ENCODE measurements at regions not wholly inside any gene's neighbourhood (a gene's known extent, or its start where the extent isn't known, plus 50 kb on each side); places are given as distances from the start of the nearest gene placed in this dataset.

DNA sequence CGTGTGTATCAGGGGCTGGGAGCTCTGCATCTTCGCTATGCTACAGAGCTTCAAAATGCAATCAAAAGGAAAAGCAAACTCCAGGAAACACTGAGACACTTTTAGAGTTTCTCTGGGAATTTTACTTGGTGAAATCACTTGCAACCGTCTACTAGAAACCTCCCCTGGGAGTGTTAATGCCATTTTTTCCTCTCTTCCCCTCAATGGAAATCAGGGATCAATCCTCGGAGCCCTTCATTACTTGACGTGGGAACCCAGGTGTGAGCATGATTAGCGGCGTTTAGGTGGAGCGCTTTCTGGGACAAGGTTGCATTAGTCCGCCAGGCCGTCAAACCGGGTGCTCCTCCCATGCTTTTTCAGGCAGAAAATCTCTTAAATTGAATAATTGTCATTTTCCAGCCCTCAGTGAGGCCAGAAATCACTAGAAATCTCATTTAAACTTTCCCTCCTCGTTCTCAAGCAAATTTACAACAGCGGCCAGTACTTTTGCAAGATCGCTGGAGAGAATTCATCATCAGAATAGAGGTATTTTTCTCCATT is 191.3 kb downstream of the IRX1 start:
- H3K27me3 ChIP-seq = no peaks in the 10 kb centered on the region
- no peak overlapping the region for H3K9ac ChIP-seq
- no peaks in the 10 kb centered on the region for H3K4me1 ChIP-seq
- H3K36me3 ChIP-seq = no peaks in the 10 kb centered on the region
- TF ChIP-seq Cebpa-rat (IDR thresholded peaks at IDR 0.05) = no peak
- H3K4me3 ChIP-seq = no peak overlapping the region
- H3K9me3 ChIP-seq (replicated peaks in 1 of 11) = no peaks in the 10 kb centered on the region
- no peak overlapping the region for H3K4me2 ChIP-seq
- H4K20me1 ChIP-seq = no peaks in the 10 kb centered on the region
- H3K27ac ChIP-seq = no peak overlapping the region

DNA sequence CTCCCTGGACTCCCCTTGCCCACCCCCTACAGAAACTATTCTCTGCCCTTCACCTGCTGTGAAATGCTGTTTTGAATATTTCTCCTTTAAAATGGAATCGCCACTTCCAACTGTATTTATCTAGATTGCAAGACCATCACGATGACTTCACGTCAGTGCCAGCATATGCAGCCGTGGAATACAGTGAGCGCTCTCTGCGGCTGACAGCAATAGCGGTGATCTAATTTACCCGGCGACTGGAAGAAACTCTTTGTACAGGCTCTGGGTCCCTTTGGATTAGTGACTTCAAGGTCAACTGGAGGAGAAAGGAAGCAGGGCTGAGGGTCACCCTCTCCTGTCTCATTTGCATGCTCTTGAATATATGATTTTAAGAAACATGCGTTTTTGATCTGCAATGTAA is 192.0 kb downstream of the IRX1 start:
- Histone ChIP-seq H3K4me2 (no peak overlapping the region), H4K20me1 (no peaks in the 10 kb centered on the region), H3K27ac (no peak overlapping the region), H3K9ac (no peak overlapping the region), H3K9me3 (replicated peaks in 1 of 11) (no peaks in the 10 kb centered on the region), H3K27me3 (no peaks in the 10 kb centered on the region), H3K4me1 (no peaks in the 10 kb centered on the region), H3K4me3 (no peak overlapping the region), H3K36me3 (no peaks in the 10 kb centered on the region)
- no peak for TF ChIP-seq Cebpa-rat (IDR thresholded peaks at IDR 0.05)

DNA sequence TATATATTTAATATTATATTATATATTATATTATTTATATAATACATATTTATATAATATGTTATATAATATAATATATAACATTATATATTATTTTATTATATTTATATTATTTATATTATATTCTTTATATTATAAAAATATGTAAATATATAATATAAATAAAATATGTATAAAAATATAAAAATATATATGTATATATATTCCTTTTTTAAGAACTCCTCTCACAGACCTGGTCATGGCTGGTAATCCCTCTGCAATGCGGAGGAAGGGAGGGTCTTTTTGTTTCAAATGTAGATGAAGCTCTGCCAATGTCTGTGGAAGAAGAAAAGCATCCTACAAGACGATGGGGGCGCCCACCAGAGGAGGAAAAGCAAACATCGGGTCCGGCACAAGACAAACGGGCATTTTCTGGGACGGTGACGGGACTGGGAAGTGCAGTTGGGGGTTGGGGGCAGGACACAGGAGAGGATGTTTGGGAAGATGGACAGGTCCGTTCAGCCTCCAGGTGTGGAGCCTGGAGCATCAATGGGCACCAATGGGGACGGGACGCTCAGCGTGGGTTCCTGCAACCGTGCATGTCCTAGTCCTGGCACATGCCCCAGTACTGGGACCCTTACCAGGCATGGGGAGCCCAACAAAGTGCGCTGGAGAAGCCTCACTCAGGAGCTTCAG is 194.0 kb downstream of the IRX1 start:
- Histone ChIP-seq H3K27me3 (no peaks in the 10 kb centered on the region), H3K4me2 (no peak overlapping the region), H3K9ac (no peak overlapping the region), H4K20me1 (no peaks in the 10 kb centered on the region), H3K4me1 (no peaks in the 10 kb centered on the region), H3K36me3 (no peaks in the 10 kb centered on the region), H3K9me3 (replicated peaks in 1 of 11) (peaks cover 5 to 10% (median 8%) of the 10 kb centered on the region in 11 experiments; a peak in 18 of 22 replicates), H3K4me3 (no peak overlapping the region), H3K27ac (no peak overlapping the region)
- TF ChIP-seq Cebpa-rat (IDR thresholded peaks at IDR 0.05) = no peak

DNA sequence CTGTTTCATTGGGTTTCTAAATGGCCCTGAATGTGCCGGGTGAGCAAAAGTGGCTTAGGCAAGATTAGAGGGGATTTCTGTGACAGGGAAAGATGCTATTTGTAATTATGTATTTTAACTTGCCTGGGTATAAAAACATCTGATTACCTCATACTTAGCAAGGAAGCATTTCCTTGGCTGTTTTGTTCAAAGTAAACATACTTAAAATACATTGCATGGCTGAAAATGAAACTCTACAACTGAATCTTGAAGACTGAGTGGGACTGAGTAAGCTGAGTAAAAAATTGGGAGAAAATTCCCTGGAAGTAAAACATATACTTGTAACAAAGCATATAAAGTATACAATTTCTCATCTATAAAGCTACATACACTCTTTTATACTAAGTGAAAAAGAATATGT is 197.5 kb downstream of the IRX1 start:
- no peak overlapping the region for H3K27ac ChIP-seq
- H3K9me3 ChIP-seq (replicated peaks in 1 of 11) = peaks cover 6 to 25% (median 13%) of the 10 kb centered on the region in 11 experiments; a peak in 18 of 22 replicates
- TF ChIP-seq Cebpa-rat (IDR thresholded peaks at IDR 0.05) = no peak
- H3K4me1 ChIP-seq = no peaks in the 10 kb centered on the region
- H4K20me1 ChIP-seq = no peaks in the 10 kb centered on the region
- no peak overlapping the region for H3K4me2 ChIP-seq
- H3K9ac ChIP-seq = no peak overlapping the region
- H3K4me3 ChIP-seq = no peak overlapping the region
- no peaks in the 10 kb centered on the region for H3K36me3 ChIP-seq
- no peaks in the 10 kb centered on the region for H3K27me3 ChIP-seq

DNA sequence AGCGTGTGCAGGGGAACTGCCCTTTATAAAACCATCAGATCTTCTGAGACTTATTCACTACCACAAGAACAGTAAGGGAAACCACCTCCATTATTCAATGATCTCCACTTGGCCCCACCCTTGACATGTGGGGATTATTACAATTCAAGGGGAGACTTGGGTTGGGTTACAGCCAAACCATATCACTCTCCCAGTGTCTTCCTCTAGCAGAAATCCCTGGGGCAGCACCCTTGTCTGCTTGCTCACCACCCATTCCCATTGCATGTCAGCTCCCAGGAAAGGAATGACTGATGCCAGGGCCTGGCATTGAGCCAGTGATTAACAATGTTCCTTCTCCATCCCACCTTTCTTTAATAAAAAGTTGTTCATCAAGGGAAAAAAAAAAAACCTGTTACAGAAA is 199.0 kb downstream of the IRX1 start:
- Histone ChIP-seq H3K27me3 (no peaks in the 10 kb centered on the region), H3K36me3 (no peaks in the 10 kb centered on the region), H3K4me3 (no peak overlapping the region), H3K9me3 (replicated peaks in 1 of 11) (peaks cover 6 to 25% (median 14%) of the 10 kb centered on the region in 11 experiments; a peak in 20 of 22 replicates), H4K20me1 (no peaks in the 10 kb centered on the region), H3K4me2 (no peak overlapping the region), H3K9ac (no peak overlapping the region), H3K27ac (no peak overlapping the region), H3K4me1 (no peaks in the 10 kb centered on the region)
- TF ChIP-seq Cebpa-rat (IDR thresholded peaks at IDR 0.05) = no peak

DNA sequence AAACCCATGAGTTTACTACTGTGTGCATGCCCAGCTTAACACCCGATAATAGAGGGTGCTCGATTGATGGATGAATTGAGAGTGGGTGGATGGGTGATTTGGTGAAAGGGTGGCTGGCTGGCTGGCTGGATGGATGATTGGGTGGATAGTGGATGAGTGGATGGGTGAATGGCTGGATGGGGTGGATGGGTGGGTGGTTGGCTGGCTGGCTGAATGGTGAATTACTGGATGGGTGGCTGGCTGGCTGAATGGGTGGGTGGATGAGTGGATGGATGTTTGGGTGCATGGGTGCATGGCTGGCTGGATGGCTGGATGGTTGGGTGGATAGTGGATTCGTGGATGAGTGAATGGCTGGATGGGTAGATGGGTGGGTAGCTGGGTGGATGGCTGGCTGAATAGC is 201.1 kb downstream of the IRX1 start:
- no peaks in the 10 kb centered on the region for H4K20me1 ChIP-seq
- no peaks in the 10 kb centered on the region for H3K27me3 ChIP-seq
- no peaks in the 10 kb centered on the region for H3K36me3 ChIP-seq
- no peak for TF ChIP-seq Cebpa-rat (IDR thresholded peaks at IDR 0.05)
- peaks cover 6 to 26% (median 16%) of the 10 kb centered on the region in 11 experiments; a peak in 20 of 22 replicates for H3K9me3 ChIP-seq (replicated peaks in 1 of 11)
- H3K27ac ChIP-seq = no peak overlapping the region
- H3K4me1 ChIP-seq = no peaks in the 10 kb centered on the region
- no peak overlapping the region for H3K4me2 ChIP-seq
- no peak overlapping the region for H3K4me3 ChIP-seq
- no peak overlapping the region for H3K9ac ChIP-seq

DNA sequence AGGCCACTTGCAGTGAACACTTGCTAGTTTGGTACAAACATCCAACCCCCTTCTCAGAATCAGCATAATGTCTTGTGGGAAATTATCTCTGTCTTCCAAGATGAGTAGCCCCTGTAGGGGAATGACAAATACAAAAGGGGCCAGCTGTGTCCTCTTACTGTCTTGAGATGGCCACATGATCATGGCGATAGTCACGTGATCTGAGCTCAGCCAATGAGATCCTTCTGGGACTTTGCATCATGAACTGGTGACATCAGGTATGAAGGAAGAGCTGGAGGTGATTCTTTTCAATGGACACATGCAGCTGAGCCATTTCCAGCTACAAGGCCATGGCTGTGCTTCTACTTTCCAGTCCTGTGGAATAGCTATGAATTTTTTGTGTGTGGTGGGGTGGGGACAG is 206.3 kb downstream of the IRX1 start:
- Histone ChIP-seq H3K4me1 (peaks cover 0 to 5% (median 3%) of the 10 kb centered on the region in 10 experiments; a peak in 8 of 20 replicates), H3K9ac (no peak overlapping the region), H4K20me1 (no peaks in the 10 kb centered on the region), H3K4me3 (no peak overlapping the region), H3K9me3 (replicated peaks in 1 of 11) (peaks cover 0 to 12% (median 5%) of the 10 kb centered on the region in 11 experiments; a peak in 5 of 22 replicates), H3K4me2 (no peak overlapping the region), H3K27ac (no peak overlapping the region), H3K36me3 (no peaks in the 10 kb centered on the region), H3K27me3 (no peaks in the 10 kb centered on the region)
- no peak for TF ChIP-seq Cebpa-rat (IDR thresholded peaks at IDR 0.05)

DNA sequence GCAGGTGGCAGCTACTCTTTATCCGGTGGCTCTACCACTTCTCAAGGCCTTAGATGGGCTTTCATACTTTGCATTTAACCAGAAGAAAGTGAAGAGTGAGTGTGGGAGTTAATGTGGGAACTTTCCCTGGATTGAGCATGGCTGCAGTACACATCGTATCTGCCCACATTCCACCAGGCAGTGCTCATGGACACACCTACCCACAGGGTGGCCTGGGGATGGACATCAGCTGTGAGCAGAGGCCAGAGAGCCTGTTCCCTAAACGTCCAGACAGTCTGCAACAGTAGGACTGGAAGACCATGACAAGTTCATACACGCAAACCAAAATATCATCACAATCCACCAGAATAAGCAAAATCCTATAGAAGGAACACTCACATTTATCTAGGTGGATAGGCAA is 213.8 kb downstream of the IRX1 start:
- H3K27me3 ChIP-seq = no peaks in the 10 kb centered on the region
- H3K9ac ChIP-seq = no peak overlapping the region
- peaks cover 0 to 18% (median 13%) of the 10 kb centered on the region in 10 experiments; a peak in 12 of 20 replicates for H3K4me1 ChIP-seq
- H3K36me3 ChIP-seq = no peaks in the 10 kb centered on the region
- no peak overlapping the region for H3K4me3 ChIP-seq
- H3K9me3 ChIP-seq (replicated peaks in 1 of 11) = peaks cover 9 to 25% (median 22%) of the 10 kb centered on the region in 11 experiments
- TF ChIP-seq Cebpa-rat (IDR thresholded peaks at IDR 0.05) = no peak
- no peaks in the 10 kb centered on the region for H4K20me1 ChIP-seq
- no peak overlapping the region for H3K27ac ChIP-seq
- peak overlapping the region in 1 of 11 experiments; percentile 19; a peak in 4 of 22 replicates for H3K4me2 ChIP-seq

DNA sequence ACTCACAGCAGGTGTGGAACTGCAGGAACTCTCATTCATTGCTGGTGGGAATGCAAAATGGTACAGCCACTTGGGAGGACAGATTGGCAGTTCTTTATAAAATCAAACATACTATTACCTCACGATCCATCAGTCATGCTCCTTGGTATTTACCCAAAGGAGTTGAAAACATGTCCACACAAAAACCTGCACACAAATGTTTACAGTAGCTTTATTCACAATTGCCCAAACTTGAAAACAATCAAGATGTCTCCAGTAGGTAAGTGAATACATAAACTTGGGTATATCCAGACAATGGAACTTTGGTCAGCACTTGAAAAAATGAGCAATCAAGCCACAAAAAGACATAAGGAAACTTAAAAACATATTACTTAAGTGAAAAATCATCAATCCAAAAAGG is 215.5 kb downstream of the IRX1 start:
- peaks cover 9 to 25% (median 22%) of the 10 kb centered on the region in 11 experiments for H3K9me3 ChIP-seq (replicated peaks in 1 of 11)

DNA sequence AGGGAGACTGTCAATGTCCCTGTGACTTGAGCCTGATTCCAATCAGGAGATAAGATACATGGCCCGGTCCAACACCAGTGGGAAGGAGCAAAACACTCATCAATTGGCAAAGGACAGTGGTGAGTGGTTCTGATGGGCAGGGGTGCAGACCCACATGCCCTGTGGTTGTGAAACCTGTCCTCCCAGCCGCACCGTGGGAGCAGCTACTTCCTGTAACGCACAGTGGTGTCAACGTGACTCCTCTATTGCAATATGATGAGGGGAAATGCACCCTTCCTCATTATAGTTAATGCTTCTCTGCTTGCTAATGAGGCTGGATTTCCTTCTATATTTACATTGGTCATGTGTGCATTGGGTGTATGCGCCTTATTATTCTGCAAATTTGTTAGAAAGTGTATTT is 223.0 kb downstream of the IRX1 start:
- Histone ChIP-seq H3K27me3 (no peaks in the 10 kb centered on the region), H3K4me1 (peaks cover 5 to 12% (median 7%) of the 10 kb centered on the region in 10 experiments; a peak in 13 of 20 replicates), H3K4me3 (no peak overlapping the region), H4K20me1 (no peaks in the 10 kb centered on the region), H3K9ac (no peak overlapping the region), H3K27ac (0 out of 22 replicates have a peak overlapping the region, but pooled peaks of 1 of the 11 experiments have one; percentile 10), H3K9me3 (replicated peaks in 1 of 11) (no peaks in the 10 kb centered on the region), H3K4me2 (peak overlapping the region in 8 of 11 experiments; percentile 3 to 42 (median 27); a peak in 8 of 22 replicates), H3K36me3 (no peaks in the 10 kb centered on the region)
- 0 out of 22 replicates have a peak, but pooled peaks of 1 of the 11 experiments have one; percentile 15 for TF ChIP-seq Cebpa-rat (IDR thresholded peaks at IDR 0.05)

More for the DNA sequence above, 215.5 kb downstream of the IRX1 start:
- H3K27me3 ChIP-seq = no peaks in the 10 kb centered on the region
- H3K4me1 ChIP-seq = peaks cover 0 to 18% (median 13%) of the 10 kb centered on the region in 10 experiments; a peak in 12 of 20 replicates
- H3K4me3 ChIP-seq = no peak overlapping the region
- no peaks in the 10 kb centered on the region for H4K20me1 ChIP-seq
- TF ChIP-seq Cebpa-rat (IDR thresholded peaks at IDR 0.05) = no peak
- no peak overlapping the region for H3K9ac ChIP-seq
- no peak overlapping the region for H3K27ac ChIP-seq
- no peak overlapping the region for H3K4me2 ChIP-seq
- H3K36me3 ChIP-seq = no peaks in the 10 kb centered on the region

Data from BLaER1 treated with 17β-estradiol and CSF1 and Interleukin-3, amounts not matched to agents 10 nM and 100 nM (cell line).